GM21825 (cell line): ENCODE measurements at regions not wholly inside any gene's neighbourhood (a gene's known extent, or its start where the extent isn't known, plus 50 kb on each side); places are given as distances from the start of the nearest gene placed in this dataset.
"Not testable (repeated sequence)": the region's sequence is repeated elsewhere in the genome, so short reads cannot be mapped to it uniquely, and the experiment has no call there.

Source experiments
- ATAC-seq: cut with Tn5 transposase; IDR thresholded peaks from one replicate; pipeline ENCODE4 v1.9.1; 2021; ENCODE audit warnings: mild to moderate bottlenecking, moderate library complexity; ENCODE audit not compliant: unreplicated experiment

DNA sequence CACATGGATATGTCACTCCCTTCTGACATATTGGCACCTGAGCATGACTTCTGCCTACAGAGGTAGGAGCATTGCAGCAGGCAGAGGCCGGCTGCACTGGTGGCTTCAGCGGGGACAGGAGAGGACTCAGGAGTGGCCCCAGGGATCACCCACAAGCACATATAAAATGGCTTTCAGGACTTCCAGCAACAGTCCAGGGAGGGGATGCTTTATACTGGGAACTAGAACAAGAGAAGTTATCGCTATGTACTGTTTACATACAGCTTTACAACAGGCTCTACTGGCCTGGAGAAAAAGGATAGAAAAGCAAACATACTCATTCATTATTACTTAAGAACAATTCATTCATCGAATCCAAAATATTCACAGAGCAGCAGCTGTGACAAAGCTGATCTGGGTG, 337.8 kb downstream of the THBS2 start:
- ATAC-seq: no peak

GRCh38 chr6:168915242-168915641, 338.4 kb downstream of the THBS2 start:
- no peak for ATAC-seq

DNA sequence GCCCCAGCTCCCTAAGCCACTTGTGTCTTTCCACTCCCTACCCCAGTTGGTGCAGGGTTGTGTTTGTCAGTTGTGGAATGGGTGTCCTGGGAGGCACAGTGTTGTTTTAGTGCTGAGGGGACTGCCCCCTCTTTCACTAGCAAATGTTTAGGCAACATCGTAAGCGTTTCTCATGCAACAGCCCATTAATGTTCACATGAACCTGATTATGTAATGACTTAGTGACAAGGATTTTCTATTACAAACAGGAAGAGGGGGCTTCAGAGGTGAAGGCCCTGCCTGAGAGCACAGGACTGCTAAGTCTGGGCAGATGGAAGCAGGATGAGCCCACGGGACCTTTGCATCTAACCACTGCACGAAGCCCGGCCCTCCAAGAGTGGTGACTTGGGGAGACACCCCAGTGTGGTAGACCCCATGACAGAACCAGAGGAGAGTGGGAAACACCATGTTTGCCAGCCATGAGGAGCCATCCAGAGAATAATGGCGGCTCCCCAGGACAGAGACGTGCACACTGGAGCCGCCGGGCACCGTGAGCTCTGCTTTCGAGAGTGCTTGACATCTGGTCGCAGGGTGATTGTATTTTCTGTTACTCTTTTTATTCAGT, 339.7 kb downstream of the THBS2 start:
- ATAC-seq: no peak

DNA sequence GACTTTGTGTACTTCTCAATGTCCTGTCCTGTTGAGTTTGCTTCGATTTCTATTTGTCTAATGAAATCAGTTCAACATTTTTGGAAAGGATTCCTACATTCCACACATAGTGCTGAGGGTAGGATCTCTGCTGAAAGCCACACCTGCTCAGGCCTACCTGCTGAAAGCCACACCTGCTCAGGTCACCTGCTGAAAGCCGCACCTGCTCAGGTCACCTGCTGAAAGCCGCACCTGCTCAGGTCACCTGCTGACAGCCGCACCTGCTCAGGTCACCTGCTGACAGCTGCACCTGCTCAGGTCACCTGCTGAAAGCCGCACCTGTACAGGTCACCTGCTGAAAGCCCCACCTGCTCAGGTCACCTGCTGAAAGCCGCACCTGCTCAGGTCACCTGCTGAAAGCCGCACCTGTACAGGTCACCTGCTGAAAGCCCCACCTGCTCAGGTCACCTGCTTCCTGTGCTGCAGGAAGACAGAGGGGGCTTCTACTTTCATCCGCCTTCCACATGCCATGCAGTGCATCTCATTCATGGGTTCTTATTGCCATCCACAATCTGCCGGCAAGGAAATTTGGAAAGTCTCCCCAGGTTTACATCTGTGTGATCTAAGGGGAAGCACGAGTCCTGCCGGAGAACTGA, 340.3 kb downstream of the THBS2 start:
- ATAC-seq: not testable (repeated sequence)

- no peak for ATAC-seq
These were observed 344.4 kb downstream of the THBS2 start for GRCh38 chr6:168909288-168909687.

GRCh38 chr6:168908887-168909286, 344.8 kb downstream of the THBS2 start:
- no peak for ATAC-seq

GRCh38 chr6:168908166-168908565, 345.5 kb downstream of the THBS2 start:
- ATAC-seq: no peak

GRCh38 chr6:168906391-168906790, 347.3 kb downstream of the THBS2 start:
- ATAC-seq: no peak

DNA sequence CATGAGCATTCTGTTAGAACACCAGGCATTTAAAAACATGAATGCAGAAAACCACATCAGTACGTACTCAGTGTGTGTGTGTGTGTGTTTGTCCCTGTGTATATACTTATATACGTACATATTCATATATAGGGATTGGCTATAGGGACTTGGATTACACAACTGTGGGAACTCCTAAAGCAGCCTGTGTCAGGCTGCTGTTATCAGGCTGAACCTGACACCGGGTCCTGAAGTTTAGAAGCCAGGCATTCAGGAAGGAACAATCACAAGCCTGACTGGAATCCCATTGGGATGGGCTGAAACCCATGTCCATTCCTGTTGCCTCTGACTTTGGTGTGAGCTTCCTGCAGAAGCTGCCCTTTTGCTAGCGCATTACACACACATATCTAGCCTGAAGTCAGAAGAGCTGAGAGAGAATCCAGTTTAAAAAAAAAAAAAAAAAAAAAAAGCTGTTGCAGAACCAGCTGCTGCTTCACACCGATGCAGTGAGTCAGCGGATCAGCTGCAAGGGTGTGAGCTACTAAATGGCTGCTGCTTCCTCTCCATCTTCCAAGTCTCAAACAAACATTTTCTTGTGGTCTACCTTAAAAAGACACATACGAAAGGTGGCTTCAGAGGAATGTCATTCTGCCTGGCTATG, 348.1 kb downstream of the THBS2 start:
- ATAC-seq: no peak

- no peak for ATAC-seq
These were observed 349.9 kb downstream of the THBS2 start for GRCh38 chr6:168903613-168904345.

DNA sequence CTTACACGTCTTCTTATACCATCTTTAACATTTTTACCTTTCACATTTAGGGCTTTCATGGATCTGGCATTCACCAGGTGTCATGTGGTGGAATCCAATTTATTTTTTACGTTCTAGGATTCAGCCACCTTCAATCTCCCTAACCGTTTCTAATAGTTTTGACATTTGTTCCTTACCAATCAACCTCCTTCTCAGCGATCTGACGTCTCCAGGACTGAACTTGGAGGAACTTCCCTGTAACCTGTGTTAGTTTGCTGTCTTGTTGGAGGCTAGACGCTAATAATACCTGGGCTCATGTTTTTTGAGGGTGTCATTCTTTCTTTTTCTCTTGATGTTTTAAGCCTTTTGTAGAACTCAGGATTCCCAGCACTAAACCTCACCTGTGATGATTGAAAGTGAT, 351.6 kb downstream of the THBS2 start:
- no peak for ATAC-seq

DNA sequence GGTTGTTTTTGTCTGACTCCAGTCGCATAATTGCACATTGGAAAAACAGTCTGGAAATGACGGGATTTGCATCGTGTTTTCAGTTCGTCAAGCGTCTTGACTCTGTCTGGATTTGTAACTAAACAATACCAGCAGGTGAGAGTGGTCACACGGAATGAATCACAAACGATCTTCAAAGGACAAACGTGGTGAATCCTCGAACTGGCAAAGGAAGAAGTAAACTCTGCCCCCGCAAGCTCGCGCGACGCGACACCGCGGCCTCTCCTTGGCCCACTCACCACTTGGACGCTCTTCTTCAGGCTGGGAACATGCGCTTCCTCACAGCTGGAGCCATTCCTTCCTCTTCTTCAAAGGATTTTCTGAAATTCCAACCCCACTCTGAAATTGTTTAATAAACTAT, 352.6 kb downstream of the THBS2 start:
- ATAC-seq: no peak

DNA sequence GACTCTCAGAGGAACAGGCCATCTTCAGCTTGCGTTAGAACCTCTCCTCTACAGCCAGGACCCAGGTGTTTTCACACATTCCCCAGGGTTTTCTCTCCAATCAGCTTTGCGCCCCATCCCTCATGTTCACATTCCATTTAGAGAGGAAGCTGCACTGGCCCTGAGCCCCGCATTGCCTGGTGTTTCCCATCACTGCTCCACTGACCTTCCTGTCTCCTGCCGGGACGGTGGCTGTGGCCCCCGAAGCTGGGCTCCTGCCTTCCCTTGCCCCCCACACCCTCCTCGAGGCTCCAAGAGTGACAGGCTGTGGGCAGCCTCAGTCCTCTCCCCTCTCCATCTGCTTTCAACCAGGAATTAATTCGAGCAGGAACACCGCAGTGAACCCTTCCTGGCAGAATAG, 357.3 kb downstream of the THBS2 start:
- no peak for ATAC-seq

- ATAC-seq: peak; percentile 99
These were observed 358.4 kb downstream of the THBS2 start for GRCh38 chr6:168895102-168895812.

GRCh38 chr6:168892031-168892430, 361.6 kb downstream of the THBS2 start:
- ATAC-seq: no peak

DNA sequence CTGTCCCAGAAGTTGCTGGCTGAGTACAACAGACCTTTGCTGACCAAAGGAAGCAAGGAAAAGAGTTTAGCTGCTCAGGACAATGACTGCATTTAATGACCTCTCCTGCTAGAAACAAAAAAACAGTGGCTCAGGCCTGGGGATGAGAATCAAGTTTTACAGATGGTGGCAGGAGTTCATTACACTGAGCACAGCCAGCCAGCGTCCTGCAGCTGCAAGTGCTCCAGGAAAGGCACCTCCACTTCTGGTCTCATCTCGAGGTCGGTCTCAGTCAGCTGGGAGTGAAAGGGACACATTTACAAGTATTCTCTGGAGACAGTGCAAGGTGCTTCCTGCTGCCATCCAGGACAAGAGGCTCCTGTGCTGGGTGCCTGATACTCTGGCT, 362.7 kb downstream of the THBS2 start:
- no peak for ATAC-seq

- ATAC-seq: no peak
These were observed 363.2 kb downstream of the THBS2 start for GRCh38 chr6:168890306-168890980.

DNA sequence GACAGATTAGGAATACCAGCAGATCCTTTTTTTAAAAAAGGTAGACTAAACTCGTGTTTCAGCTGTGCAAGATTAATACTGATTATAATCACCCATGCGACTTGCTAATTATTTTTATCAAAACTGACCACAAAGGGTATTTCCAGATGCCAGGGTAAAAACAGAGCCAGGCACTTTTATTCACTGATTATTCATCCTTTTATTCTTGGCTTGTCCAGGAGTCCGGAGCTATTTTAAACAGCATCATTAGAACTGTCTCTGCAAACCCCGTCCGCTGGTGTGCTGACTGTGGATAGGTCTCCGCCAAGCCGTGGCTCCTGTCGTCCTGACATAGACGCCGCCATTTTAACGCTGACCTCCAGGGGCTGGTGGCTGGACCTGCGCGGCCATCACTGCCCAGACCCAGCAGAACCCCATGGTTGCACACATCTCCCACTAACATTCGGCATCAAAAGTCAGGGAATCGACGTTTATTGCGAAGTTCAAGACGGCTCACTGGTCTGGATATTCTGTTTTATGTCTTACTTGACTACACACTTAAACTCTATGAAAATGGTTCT, 364.8 kb downstream of the THBS2 start:
- no peak for ATAC-seq

DNA sequence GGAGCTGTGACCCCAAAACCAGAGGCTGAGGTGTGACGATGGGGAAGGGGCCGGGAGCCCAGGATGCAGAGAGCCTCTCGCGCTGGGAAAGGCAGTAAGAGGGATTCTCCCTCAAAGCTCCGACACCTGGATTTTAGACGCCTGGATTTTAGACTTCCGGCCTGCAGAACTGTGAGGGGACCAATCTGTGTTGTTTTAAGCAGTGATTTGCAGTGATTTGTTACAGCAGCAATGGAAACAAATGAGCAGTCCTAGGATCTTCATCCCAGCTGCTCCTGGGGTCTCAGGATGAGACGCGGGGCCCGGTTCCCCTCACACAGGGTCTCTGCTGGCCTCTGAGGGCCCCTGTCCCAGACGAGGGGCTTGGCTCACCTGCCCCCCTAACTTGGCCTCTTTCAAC, 365.5 kb downstream of the THBS2 start:
- ATAC-seq: no peak

DNA sequence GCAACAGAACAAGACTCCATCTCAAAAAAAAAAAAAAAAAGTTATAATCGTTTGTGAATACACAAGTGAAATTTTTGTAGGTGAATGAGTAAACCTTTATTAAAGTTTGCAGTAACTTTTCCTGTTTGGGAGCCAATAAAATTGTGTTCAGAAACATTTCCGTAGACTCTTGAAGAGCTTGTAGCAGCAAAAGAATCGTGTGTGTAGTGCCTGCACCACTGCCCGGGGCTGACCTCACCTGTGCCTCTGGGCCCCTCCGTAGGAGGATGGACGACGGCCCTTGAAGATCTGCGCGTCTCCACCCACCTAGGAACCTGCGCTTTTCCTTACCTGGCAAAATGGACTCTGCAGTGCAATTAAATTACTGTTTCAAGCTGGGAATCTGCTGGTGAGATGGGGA, 366.0 kb downstream of the THBS2 start:
- ATAC-seq: no peak
